Upper lobe of left lung (tissue), 6 donors: ENCODE measurements at regions not wholly inside any gene's neighbourhood (a gene's known extent, or its start where the extent isn't known, plus 50 kb on each side); places are given as distances from the start of the nearest gene placed in this dataset.

Experiments used
- ATAC-seq, 2 donors: fragments of 200-7000 bp; cut with Tn5 transposase; one replicate each; pipeline ENCODE4 v1.9.1; 2022; ENCODE audit warnings: mild to moderate bottlenecking in 2 of 2, moderate library complexity in 2 of 2; ENCODE audit not compliant: low FRiP score in 2 of 2
- DNase-seq, 2 donors: peaks; one replicate each; pipeline ENCODE4 v3.0.0-alpha.2; 2019 to 2020
- H3K27ac ChIP-seq, 4 donors: fragments of 200-600 bp; sonication (generic); one replicate each; pipeline ENCODE4 v1.5.1; 2016 to 2019
- H3K27me3 ChIP-seq, 4 donors: fragments of 200-600 bp; sonication (generic); one replicate each; pipeline ENCODE4 v1.5.1; 2017 to 2019
- H3K36me3 ChIP-seq, 4 donors: fragments of 200-600 bp; sonication (generic); one replicate each; pipeline ENCODE4 v1.5.1; 2016 to 2019
- H3K4me1 ChIP-seq, 4 donors: fragments of 200-600 bp; sonication (generic); one replicate each; pipeline ENCODE4 v1.5.1; 2018 to 2019
- H3K4me3 ChIP-seq, 4 donors: fragments of 200-600 bp; sonication (generic); one replicate each; pipeline ENCODE4 v1.5.1; 2017 to 2019; ENCODE audit warnings: mild to moderate bottlenecking in 2 of 4, moderate library complexity in 1 of 4
- H3K9me3 ChIP-seq, 4 donors: fragments of 200-600 bp; sonication (generic); one replicate each; pipeline ENCODE4 v1.5.1; 2018 to 2019
- EP300 ChIP-seq, 4 donors: sonication (generic); formaldehyde crosslinking; IDR thresholded peaks; one replicate each; pipeline ENCODE4 v1.5.1; 2017; ENCODE audit warnings: antibody characterized with exemption in 4 of 4, control low read depth in 2 of 4
- POLR2A ChIP-seq, 4 donors: fragments of 450-650 bp; IDR thresholded peaks; one replicate each; pipeline ENCODE4 v1.5.1; 2016 to 2017; ENCODE audit warnings: antibody characterized with exemption in 4 of 4, mild to moderate bottlenecking in 2 of 4
- POLR2AphosphoS5 ChIP-seq, 2 donors: sonication (generic); formaldehyde crosslinking; IDR thresholded peaks; one replicate each; pipeline ENCODE4 v1.5.1; 2017; ENCODE audit warnings: antibody characterized with exemption in 2 of 2
- WGBS, 2 donors: methylation state at CpG; one replicate each; pipeline ENCODE4 v1.1.5; 2017 to 2018; 5-methylcytosine and 5-hydroxymethylcytosine counted together
- TF ChIP-seq, protein P1 (sequence below), 6 experiments: fragments of 450-650 bp in 4 of 6; fragments of 200-600 bp in 2 of 6; sonication (generic) in 2 of 6; IDR thresholded peaks; one replicate each; pipeline ENCODE4 v1.5.1; 2016 to 2019; ENCODE audit warnings: antibody characterized with exemption in 6 of 6
- donor health status: DM: no; HTN: no; CAD: no; lungs with moderate emphysema.
- donor health status: DM: no; HTN: yes; CAD: no; lungs with severe emphysema.

DNA sequence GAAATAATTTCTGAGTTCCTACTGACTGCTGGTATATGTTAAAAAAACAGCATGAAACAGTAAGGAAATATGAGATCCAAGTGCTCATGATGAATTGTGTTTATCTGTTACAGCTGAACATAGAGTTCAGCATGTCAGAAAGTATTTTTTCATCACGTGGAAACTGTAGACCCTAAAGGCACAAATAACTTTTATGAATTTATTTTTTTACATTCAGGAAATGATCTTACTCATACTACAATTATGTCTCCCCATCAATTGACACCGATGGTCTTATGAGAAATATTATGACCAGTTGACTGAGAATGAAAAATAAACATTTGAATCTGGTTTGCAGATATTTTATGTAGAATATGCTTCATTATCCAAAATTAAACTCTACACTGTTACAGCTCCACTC is 283.1 kb upstream of the SPANXN4 start:
- no peaks in the 10 kb centered on the region for H3K9me3 ChIP-seq
- 54 to 62% methylated on average over 2 of the region's 2 CpGs for WGBS, 2 donors
- no peak for ATAC-seq
- H3K4me3 ChIP-seq: no peak overlapping the region
- no peak overlapping the region for H3K27ac ChIP-seq
- TF ChIP-seq POLR2A (IDR thresholded peaks at IDR 0.05) (no peak), POLR2AphosphoS5 (IDR thresholded peaks at IDR 0.05) (no peak), EP300 (IDR thresholded peaks at IDR 0.05) (no peak)
- TF ChIP-seq, protein P1, sequence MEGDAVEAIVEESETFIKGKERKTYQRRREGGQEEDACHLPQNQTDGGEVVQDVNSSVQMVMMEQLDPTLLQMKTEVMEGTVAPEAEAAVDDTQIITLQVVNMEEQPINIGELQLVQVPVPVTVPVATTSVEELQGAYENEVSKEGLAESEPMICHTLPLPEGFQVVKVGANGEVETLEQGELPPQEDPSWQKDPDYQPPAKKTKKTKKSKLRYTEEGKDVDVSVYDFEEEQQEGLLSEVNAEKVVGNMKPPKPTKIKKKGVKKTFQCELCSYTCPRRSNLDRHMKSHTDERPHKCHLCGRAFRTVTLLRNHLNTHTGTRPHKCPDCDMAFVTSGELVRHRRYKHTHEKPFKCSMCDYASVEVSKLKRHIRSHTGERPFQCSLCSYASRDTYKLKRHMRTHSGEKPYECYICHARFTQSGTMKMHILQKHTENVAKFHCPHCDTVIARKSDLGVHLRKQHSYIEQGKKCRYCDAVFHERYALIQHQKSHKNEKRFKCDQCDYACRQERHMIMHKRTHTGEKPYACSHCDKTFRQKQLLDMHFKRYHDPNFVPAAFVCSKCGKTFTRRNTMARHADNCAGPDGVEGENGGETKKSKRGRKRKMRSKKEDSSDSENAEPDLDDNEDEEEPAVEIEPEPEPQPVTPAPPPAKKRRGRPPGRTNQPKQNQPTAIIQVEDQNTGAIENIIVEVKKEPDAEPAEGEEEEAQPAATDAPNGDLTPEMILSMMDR (IDR thresholded peaks at IDR 0.05): no peak
- H3K36me3 ChIP-seq: no peaks in the 10 kb centered on the region
- H3K4me1 ChIP-seq: no peaks in the 10 kb centered on the region
- no peak for DNase-seq
- H3K27me3 ChIP-seq: no peaks in the 10 kb centered on the region

DNA sequence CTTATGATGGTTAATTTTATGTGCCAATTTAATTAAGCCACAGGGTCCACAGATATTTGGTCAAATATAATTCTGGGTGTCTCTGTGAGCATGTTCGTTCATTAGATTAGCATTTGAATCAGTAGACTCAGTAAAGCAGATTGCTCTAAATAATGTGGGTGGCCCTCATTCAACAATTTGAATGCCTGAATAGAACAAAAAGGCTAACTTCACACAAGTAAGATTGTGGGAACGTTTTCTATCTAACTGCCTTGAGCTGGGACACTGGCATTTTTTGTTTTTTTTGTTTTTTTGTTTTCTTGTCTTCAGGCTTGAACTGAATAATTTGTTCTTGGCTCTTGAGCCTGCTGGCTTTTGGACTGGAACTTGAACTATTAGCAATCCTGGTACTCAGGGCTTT is 292.4 kb upstream of the SPANXN4 start:
- H3K27me3 ChIP-seq: no peaks in the 10 kb centered on the region
- no peak for ATAC-seq
- TF ChIP-seq EP300 (IDR thresholded peaks at IDR 0.05) (no peak), POLR2A (IDR thresholded peaks at IDR 0.05) (no peak), POLR2AphosphoS5 (IDR thresholded peaks at IDR 0.05) (no peak)
- TF ChIP-seq, protein P1 (IDR thresholded peaks at IDR 0.05): no peak

DNA sequence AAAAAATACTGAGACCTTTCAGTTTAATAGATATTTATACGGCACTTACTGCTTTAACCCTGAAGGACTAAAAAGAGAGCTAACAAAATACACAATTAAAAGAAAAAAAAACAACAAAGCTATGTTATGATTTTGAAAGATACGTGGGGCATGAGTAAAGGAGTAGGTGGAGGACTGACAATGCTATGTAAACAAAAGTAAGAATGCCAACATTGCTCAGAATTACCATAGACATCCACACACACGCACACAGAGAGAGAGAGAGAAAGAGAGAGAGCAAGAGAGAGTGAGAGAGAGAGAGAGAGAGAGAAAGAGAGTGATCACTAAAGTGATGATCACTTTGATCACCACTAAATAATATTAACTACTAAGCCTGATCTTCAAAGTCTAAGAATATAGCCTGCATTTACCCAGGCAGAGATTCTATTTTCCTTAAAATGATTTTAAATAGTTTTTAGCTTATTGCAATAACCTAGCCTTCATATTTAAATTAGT is 313.9 kb upstream of the SPANXN4 start:
- Histone ChIP-seq H3K27me3 (no peaks in the 10 kb centered on the region), H3K27ac (no peak overlapping the region), H3K4me3 (no peak overlapping the region), H3K4me1 (no peaks in the 10 kb centered on the region), H3K36me3 (no peaks in the 10 kb centered on the region), H3K9me3 (no peaks in the 10 kb centered on the region)
- no peak for ATAC-seq
- TF ChIP-seq POLR2AphosphoS5 (IDR thresholded peaks at IDR 0.05) (no peak), EP300 (IDR thresholded peaks at IDR 0.05) (no peak), POLR2A (IDR thresholded peaks at IDR 0.05) (no peak)
- TF ChIP-seq, protein P1 (IDR thresholded peaks at IDR 0.05): no peak
- DNase-seq: no peak
- 41 to 53% methylated on average over 3 of the region's 3 CpGs for WGBS, 2 donors

More for the DNA sequence above, 292.4 kb upstream of the SPANXN4 start:
- Histone ChIP-seq H3K27ac (no peak overlapping the region), H3K4me3 (no peak overlapping the region), H3K36me3 (no peaks in the 10 kb centered on the region), H3K4me1 (no peaks in the 10 kb centered on the region), H3K9me3 (peaks cover 0 to 3% (median 0%) of the 10 kb centered on the region in 4 donors)
- DNase-seq: no peak
- 52 to 69% methylated on average over 1 to 2 of the region's 2 CpGs for WGBS, 2 donors

DNA sequence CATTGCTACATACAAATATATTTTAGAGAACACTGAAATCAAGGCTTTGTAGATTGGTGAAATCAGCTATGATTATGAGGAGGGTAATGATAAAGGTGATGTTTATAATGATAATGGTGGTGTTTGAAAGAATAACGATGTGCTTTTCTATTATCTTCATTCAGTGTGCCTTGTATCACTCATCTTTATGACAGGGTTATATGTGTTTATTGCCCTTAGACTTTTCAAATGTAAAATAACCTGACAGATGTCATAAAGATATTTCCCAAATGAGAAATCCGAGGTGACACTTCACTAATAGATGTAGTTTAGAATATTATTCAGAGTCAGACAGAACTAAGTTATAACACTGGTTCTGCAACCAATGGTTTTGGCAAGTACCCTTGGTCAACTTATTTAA is 323.0 kb upstream of the SPANXN4 start:
- no peaks in the 10 kb centered on the region for H3K4me1 ChIP-seq
- 39 to 54% methylated on average over 2 of the region's 2 CpGs for WGBS, 2 donors
- ATAC-seq: no peak
- no peak for DNase-seq
- no peak overlapping the region for H3K27ac ChIP-seq
- H3K9me3 ChIP-seq: no peaks in the 10 kb centered on the region
- TF ChIP-seq POLR2A (IDR thresholded peaks at IDR 0.05) (no peak), EP300 (IDR thresholded peaks at IDR 0.05) (no peak), POLR2AphosphoS5 (IDR thresholded peaks at IDR 0.05) (no peak)
- TF ChIP-seq, protein P1 (IDR thresholded peaks at IDR 0.05): no peak
- H3K36me3 ChIP-seq: no peaks in the 10 kb centered on the region
- H3K4me3 ChIP-seq: no peak overlapping the region
- no peaks in the 10 kb centered on the region for H3K27me3 ChIP-seq

DNA sequence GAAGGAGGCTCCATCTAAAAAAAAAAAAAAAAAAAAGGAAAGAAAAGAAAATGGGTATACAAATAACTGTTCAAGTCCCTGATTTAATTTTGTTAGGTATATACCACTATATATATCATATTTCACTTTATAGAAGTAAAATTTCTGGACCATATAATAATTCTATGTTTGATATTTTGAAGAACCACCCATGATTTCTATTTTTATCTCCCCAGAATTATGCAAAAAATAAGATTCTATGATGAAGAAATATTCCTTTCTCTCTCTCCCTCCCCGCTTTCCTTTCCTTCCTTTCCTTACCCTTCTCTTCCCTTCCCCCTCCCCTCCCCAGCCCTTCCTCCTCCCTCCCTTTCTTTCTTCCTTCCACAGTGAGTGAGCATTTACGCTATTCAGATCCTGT is 337.5 kb upstream of the SPANXN4 start:
- Histone ChIP-seq H3K4me3 (no peak overlapping the region), H3K27me3 (no peaks in the 10 kb centered on the region), H3K27ac (no peak overlapping the region), H3K4me1 (no peaks in the 10 kb centered on the region), H3K9me3 (no peaks in the 10 kb centered on the region), H3K36me3 (no peaks in the 10 kb centered on the region)
- no peak for DNase-seq
- no peak for ATAC-seq
- no peak for TF ChIP-seq EP300 (IDR thresholded peaks at IDR 0.05)
- TF ChIP-seq POLR2A (IDR thresholded peaks at IDR 0.05): no peak
- 83 to 88% methylated on average over 2 of the region's 2 CpGs for WGBS, 2 donors
